ENCODE measurements at regions not wholly inside any gene's neighbourhood (a gene's known extent, or its start where the extent isn't known, plus 50 kb on each side); places are given as distances from the start of the nearest gene placed in this dataset.
A peak's percentile ranks its signal among the peaks of the same experiment; 100 is the strongest.

DNA sequence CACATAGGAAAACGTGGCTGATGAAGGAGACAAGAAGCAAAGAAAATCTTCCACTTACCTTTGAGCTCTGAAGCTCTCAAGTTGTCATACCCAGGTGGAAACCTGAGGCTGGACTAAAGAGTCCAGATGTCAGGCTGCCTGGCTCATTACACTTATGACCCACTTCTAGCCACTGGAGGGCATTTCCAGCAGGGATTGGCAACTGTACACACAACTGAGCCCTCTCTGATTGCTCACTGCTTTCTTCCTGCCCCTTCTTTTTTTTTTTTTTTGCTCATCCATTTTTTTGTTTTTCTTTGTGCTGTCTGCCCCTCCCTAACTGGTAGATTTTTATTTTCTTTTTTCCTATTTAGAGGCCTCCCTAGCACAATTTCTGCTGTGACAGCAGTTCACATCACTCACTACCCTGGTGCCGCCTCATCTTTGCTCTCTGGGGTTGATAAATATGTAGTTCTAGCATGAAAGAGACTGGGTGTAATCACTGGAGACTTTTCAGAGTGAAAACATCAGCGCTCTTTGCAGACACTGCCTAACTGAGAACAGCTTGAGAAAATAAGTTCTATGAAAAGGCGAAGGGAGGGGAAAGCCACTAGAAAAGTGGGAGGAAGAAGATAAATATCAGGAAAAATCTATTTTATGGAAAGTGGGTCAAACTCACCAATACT, 334.5 kb downstream of the NUF2 start:
- intact Hi-C loops (cut with DNase I; ENCODE audit: low total_unique reads): no loop called here
- TF ChIP-seq, protein P1, sequence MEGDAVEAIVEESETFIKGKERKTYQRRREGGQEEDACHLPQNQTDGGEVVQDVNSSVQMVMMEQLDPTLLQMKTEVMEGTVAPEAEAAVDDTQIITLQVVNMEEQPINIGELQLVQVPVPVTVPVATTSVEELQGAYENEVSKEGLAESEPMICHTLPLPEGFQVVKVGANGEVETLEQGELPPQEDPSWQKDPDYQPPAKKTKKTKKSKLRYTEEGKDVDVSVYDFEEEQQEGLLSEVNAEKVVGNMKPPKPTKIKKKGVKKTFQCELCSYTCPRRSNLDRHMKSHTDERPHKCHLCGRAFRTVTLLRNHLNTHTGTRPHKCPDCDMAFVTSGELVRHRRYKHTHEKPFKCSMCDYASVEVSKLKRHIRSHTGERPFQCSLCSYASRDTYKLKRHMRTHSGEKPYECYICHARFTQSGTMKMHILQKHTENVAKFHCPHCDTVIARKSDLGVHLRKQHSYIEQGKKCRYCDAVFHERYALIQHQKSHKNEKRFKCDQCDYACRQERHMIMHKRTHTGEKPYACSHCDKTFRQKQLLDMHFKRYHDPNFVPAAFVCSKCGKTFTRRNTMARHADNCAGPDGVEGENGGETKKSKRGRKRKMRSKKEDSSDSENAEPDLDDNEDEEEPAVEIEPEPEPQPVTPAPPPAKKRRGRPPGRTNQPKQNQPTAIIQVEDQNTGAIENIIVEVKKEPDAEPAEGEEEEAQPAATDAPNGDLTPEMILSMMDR (IDR thresholded peaks at IDR 0.05): no peak
- TF ChIP-seq POLR2AphosphoS5 (IDR thresholded peaks at IDR 0.05) (no peak), POLR2A (IDR thresholded peaks at IDR 0.05) (no peak)

DNA sequence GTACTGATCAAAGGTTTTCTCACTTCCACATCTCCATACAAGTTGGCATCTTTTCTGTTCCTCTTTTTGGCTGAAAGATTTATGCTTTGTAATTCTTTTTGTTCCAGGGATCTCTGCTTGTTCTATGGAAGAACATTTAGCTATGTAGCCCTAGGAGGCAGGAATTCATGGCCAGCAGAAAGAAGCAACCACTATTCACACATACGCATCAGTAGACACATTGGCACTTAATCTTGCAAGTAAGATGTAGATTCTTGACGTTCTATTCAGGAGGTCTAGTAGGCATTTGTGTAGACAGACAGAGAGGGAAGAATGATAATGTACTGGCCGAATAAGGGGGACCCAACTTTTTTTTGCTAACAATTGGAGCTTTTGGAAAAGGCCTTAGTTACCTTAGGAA, 336.0 kb downstream of the NUF2 start:
- no peak for DNase-seq (ENCODE audit: low spot score in 2 of 2)
- Histone ChIP-seq H3K9me3 (no peaks in the 10 kb centered on the region), H3K4me1 (no peaks in the 10 kb centered on the region), H3K4me3 (no peak overlapping the region), H3K27me3 (no peaks in the 10 kb centered on the region), H3K27ac (no peak overlapping the region), H3K36me3 (no peaks in the 10 kb centered on the region)
- TF ChIP-seq POLR2AphosphoS5 (IDR thresholded peaks at IDR 0.05) (no peak), POLR2A (IDR thresholded peaks at IDR 0.05) (no peak)
- TF ChIP-seq, protein P1 (IDR thresholded peaks at IDR 0.05): no peak
- intact Hi-C loops (cut with DNase I; ENCODE audit: low total_unique reads): no loop called here

More for the DNA sequence above, 334.5 kb downstream of the NUF2 start:
- H3K4me3 ChIP-seq: no peak overlapping the region
- DNase-seq (ENCODE audit: low spot score in 2 of 2): no peak
- H3K9me3 ChIP-seq: no peaks in the 10 kb centered on the region
- H3K4me1 ChIP-seq: no peaks in the 10 kb centered on the region
- no peaks in the 10 kb centered on the region for H3K27me3 ChIP-seq
- H3K27ac ChIP-seq: peak overlapping the region in 1 of 2 donors; percentile 22
- no peaks in the 10 kb centered on the region for H3K36me3 ChIP-seq

DNA sequence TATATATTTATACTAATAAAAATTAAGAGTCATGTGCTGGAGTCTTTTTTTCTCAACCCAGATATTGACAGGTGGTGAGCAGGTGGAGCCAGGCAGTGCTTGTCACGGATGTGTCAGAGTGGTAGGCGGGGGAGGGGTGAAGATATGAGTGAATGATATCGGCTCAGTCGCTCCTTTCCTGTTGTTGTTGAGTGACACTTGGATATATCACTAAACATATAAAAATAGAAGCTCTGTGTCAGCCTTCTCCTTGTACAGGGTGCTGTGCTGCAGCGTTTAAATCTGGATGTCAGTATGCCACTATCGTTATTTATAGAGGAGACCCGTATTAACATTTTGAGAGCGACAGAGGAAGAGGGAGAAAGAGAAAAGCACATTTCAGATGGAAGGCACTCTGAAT, 339.6 kb downstream of the NUF2 start:
- Histone ChIP-seq H3K27me3 (no peaks in the 10 kb centered on the region), H3K27ac (no peak overlapping the region), H3K4me3 (no peak overlapping the region), H3K36me3 (no peaks in the 10 kb centered on the region), H3K4me1 (no peaks in the 10 kb centered on the region), H3K9me3 (no peaks in the 10 kb centered on the region)
- no peak for DNase-seq (ENCODE audit: low spot score in 2 of 2)
- intact Hi-C loops (cut with DNase I; ENCODE audit: low total_unique reads): no loop called here
- TF ChIP-seq, protein P1 (IDR thresholded peaks at IDR 0.05): no peak
- TF ChIP-seq POLR2AphosphoS5 (IDR thresholded peaks at IDR 0.05) (no peak), POLR2A (IDR thresholded peaks at IDR 0.05) (no peak)

DNA sequence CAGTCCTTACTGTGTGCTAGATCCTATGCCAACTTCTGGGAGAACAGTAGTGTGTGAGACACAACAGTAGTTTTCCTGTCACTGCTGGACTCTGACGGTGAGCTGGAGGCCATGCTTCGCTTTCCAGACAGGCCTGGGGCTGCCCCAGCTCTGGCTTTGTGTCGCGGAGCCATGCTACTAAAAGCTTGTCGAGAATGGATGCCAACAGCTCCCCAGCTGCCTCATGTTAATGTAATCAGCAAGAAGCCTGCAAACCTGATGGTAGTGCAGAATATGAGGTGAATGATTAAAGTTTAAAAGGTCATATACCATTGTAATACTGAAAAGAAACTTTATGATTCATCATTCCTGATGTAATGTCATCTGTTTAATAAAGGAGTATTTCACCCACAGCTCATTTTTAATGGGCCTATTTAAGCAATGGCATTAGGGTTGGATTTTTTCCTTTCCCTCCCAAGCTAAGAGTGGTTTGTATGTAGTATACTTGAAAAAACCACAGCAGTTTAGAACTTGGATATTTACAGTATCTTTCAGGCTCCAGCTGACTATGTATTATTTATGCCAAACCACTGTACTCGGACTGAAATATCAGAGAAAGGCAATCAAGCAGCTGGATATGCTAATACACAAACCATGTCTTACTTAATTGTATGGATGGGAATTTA, 343.0 kb downstream of the NUF2 start:
- TF ChIP-seq POLR2A (IDR thresholded peaks at IDR 0.05) (no peak), POLR2AphosphoS5 (IDR thresholded peaks at IDR 0.05) (no peak)
- TF ChIP-seq, protein P1 (IDR thresholded peaks at IDR 0.05): no peak
- Histone ChIP-seq H3K9me3 (no peaks in the 10 kb centered on the region), H3K27me3 (no peaks in the 10 kb centered on the region), H3K27ac (no peak overlapping the region), H3K4me1 (no peaks in the 10 kb centered on the region), H3K4me3 (no peak overlapping the region), H3K36me3 (no peaks in the 10 kb centered on the region)
- DNase-seq (ENCODE audit: low spot score in 2 of 2): no peak
- intact Hi-C loops (cut with DNase I; ENCODE audit: low total_unique reads): no loop called here

DNA sequence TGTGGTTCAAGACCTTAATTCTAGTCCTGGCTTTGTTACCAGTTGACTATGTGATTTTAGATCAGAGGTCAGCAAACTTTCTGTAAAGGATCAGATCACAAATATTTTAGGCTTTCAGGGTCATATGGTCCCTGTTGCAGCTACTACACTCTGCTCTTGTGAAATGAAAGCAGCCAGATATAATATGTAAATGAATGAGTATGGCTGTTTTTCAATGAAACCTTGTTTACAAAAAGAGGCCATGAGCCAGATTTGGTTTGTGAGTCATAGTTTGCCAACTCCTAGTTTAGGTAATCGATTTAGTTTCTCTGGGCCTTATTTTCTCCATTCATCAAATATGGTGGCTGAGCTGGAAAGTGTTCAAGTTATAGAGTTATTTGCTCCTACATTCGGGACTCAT, 346.7 kb downstream of the NUF2 start:
- intact Hi-C loops (cut with DNase I; ENCODE audit: low total_unique reads): no loop called here
- Histone ChIP-seq H3K27me3 (no peaks in the 10 kb centered on the region), H3K4me1 (no peaks in the 10 kb centered on the region), H3K9me3 (no peaks in the 10 kb centered on the region), H3K27ac (no peak overlapping the region), H3K4me3 (no peak overlapping the region), H3K36me3 (no peaks in the 10 kb centered on the region)
- TF ChIP-seq POLR2A (IDR thresholded peaks at IDR 0.05): no peak
- no peak for TF ChIP-seq POLR2AphosphoS5 (IDR thresholded peaks at IDR 0.05)
- TF ChIP-seq, protein P1 (IDR thresholded peaks at IDR 0.05): no peak
- DNase-seq (ENCODE audit: low spot score in 2 of 2): no peak
